ENCODE measurements at regions not wholly inside any gene's neighbourhood (a gene's known extent, or its start where the extent isn't known, plus 50 kb on each side); places are given as distances from the start of the nearest gene placed in this dataset.

DNA sequence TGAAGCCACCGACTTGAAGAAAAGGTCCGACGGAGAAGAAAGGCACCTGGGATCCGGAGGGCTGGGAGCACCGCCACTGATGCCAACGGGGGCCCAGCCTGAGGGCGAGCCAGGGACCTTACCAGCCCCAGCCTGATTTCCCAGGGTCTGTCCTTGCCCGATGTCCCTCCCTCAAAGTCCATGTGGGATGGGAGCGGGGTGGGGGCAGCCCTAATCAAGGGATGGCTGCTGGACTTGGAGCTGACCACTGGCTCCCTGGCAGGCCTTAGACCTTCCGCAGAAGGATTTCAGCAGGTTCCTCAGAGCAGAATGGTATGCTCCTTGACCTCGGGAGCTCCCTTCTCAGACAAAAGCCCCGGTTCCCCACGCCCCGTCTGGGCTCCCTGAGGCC lies 99.6 kb downstream of the ZFP36L2 start:
- TF ChIP-seq EZH2phosphoT487 (IDR thresholded peaks at IDR 0.05; ENCODE audit: borderline replicate concordance, low read length) = no peak
- TF ChIP-seq, protein P1, sequence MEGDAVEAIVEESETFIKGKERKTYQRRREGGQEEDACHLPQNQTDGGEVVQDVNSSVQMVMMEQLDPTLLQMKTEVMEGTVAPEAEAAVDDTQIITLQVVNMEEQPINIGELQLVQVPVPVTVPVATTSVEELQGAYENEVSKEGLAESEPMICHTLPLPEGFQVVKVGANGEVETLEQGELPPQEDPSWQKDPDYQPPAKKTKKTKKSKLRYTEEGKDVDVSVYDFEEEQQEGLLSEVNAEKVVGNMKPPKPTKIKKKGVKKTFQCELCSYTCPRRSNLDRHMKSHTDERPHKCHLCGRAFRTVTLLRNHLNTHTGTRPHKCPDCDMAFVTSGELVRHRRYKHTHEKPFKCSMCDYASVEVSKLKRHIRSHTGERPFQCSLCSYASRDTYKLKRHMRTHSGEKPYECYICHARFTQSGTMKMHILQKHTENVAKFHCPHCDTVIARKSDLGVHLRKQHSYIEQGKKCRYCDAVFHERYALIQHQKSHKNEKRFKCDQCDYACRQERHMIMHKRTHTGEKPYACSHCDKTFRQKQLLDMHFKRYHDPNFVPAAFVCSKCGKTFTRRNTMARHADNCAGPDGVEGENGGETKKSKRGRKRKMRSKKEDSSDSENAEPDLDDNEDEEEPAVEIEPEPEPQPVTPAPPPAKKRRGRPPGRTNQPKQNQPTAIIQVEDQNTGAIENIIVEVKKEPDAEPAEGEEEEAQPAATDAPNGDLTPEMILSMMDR (IDR thresholded peaks at IDR 0.05; ENCODE audit: low read depth, low read length, poor library complexity, severe bottlenecking) = no peak
